ENCODE measurements at regions not wholly inside any gene's neighbourhood (a gene's known extent, or its start where the extent isn't known, plus 50 kb on each side); places are given as distances from the start of the nearest gene placed in this dataset.

DNA sequence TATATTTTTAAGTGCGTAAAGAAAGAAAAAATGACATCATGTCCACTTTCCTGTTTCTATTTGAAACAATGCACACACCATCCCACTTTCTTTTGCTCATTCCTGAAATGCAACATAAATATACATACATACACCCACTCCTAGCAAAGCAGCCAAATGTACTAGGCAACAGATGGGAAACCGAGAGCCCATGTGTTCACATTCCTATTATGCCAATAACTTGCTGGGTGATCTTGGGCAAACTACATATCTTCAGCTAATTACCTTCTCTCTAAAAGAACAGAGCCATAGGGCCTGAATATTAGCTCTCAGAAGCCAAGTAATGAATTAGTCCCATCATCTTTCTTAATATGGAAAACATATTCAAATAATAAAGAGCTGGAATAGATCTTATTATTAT lies 610.6 kb upstream of the ATXN8OS start:
- no peaks in the 10 kb centered on the region for H3K27me3 ChIP-seq (ENCODE audit: insufficient read depth, poor library complexity, severe bottlenecking)
- no peak overlapping the region for H3K4me3 ChIP-seq (replicated peaks; ENCODE audit: insufficient read depth, low read length)
- TF ChIP-seq, protein P1, sequence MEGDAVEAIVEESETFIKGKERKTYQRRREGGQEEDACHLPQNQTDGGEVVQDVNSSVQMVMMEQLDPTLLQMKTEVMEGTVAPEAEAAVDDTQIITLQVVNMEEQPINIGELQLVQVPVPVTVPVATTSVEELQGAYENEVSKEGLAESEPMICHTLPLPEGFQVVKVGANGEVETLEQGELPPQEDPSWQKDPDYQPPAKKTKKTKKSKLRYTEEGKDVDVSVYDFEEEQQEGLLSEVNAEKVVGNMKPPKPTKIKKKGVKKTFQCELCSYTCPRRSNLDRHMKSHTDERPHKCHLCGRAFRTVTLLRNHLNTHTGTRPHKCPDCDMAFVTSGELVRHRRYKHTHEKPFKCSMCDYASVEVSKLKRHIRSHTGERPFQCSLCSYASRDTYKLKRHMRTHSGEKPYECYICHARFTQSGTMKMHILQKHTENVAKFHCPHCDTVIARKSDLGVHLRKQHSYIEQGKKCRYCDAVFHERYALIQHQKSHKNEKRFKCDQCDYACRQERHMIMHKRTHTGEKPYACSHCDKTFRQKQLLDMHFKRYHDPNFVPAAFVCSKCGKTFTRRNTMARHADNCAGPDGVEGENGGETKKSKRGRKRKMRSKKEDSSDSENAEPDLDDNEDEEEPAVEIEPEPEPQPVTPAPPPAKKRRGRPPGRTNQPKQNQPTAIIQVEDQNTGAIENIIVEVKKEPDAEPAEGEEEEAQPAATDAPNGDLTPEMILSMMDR (IDR thresholded peaks at IDR 0.05; ENCODE audit: insufficient read depth, low read length) = no peak
- TF ChIP-seq, protein P2, sequence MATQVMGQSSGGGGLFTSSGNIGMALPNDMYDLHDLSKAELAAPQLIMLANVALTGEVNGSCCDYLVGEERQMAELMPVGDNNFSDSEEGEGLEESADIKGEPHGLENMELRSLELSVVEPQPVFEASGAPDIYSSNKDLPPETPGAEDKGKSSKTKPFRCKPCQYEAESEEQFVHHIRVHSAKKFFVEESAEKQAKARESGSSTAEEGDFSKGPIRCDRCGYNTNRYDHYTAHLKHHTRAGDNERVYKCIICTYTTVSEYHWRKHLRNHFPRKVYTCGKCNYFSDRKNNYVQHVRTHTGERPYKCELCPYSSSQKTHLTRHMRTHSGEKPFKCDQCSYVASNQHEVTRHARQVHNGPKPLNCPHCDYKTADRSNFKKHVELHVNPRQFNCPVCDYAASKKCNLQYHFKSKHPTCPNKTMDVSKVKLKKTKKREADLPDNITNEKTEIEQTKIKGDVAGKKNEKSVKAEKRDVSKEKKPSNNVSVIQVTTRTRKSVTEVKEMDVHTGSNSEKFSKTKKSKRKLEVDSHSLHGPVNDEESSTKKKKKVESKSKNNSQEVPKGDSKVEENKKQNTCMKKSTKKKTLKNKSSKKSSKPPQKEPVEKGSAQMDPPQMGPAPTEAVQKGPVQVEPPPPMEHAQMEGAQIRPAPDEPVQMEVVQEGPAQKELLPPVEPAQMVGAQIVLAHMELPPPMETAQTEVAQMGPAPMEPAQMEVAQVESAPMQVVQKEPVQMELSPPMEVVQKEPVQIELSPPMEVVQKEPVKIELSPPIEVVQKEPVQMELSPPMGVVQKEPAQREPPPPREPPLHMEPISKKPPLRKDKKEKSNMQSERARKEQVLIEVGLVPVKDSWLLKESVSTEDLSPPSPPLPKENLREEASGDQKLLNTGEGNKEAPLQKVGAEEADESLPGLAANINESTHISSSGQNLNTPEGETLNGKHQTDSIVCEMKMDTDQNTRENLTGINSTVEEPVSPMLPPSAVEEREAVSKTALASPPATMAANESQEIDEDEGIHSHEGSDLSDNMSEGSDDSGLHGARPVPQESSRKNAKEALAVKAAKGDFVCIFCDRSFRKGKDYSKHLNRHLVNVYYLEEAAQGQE (IDR thresholded peaks at IDR 0.05; ENCODE audit: insufficient replicate concordance, low read depth) = no peak
- TF ChIP-seq POLR2AphosphoS5 (IDR thresholded peaks at IDR 0.05; ENCODE audit: low read depth) (no peak), GABPA (IDR thresholded peaks at IDR 0.05; ENCODE audit: low read depth) (no peak), SPI1 (IDR thresholded peaks at IDR 0.05; ENCODE audit: borderline replicate concordance, low read depth) (no peak)
- no peak for DNase-seq (ENCODE audit: low read depth in 1 of 2, low spot score in 1 of 2)
- H3K27ac ChIP-seq (replicated peaks) = no peak overlapping the region

DNA sequence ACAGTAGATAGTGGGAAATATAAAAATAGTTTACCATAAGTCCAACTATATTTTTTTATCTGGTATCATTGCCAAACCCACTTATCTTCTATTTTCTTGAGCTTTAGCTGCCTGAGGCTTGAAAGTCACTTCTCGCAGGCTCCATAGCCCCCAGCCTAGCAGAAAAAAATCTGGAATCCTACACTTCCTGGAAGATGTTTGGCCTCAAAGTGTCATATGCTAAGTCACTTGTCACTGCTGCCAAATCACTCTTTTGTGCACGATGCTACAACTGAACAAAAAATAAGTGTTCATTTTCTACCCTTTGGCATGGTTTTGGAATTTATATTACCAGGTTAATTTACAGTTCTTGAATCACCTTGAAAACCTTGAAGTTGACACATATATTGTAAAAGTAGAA lies 612.5 kb upstream of the ATXN8OS start:
- no peak overlapping the region for H3K27ac ChIP-seq (replicated peaks)
- no peaks in the 10 kb centered on the region for H3K27me3 ChIP-seq (ENCODE audit: insufficient read depth, poor library complexity, severe bottlenecking)
- DNase-seq (ENCODE audit: low read depth in 1 of 2, low spot score in 1 of 2) = no peak
- TF ChIP-seq POLR2AphosphoS5 (IDR thresholded peaks at IDR 0.05; ENCODE audit: low read depth) = no peak
- no peak for TF ChIP-seq GABPA (IDR thresholded peaks at IDR 0.05; ENCODE audit: low read depth)
- TF ChIP-seq SPI1 (IDR thresholded peaks at IDR 0.05; ENCODE audit: borderline replicate concordance, low read depth) = no peak
- TF ChIP-seq, protein P1 (IDR thresholded peaks at IDR 0.05; ENCODE audit: insufficient read depth, low read length) = no peak
- no peak overlapping the region for H3K4me3 ChIP-seq (replicated peaks; ENCODE audit: insufficient read depth, low read length)

DNA sequence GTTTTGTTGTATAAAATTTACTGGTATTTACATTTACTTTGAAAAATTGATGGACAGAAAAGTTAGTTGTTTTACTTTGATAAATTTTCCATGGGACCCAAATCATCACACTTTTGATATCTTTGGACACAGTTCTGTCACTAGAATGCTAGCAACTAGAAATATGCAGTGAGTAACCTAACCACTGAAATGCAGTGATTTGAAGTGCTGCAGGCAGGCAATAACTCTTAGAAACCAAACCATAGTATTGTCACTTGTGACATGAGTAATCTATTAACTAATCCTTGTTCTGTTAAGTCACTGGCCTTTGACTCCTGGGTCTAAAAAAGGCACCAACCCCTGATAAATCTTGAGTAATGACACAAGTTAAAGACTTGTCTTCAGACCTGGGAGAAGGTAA lies 620.0 kb upstream of the ATXN8OS start:
- DNase-seq (ENCODE audit: low read depth in 1 of 2, low spot score in 1 of 2) = no peak
- Histone ChIP-seq H3K27me3 (ENCODE audit: insufficient read depth, poor library complexity, severe bottlenecking) (no peaks in the 10 kb centered on the region), H3K27ac (replicated peaks) (no peak overlapping the region), H3K4me3 (replicated peaks; ENCODE audit: insufficient read depth, low read length) (no peak overlapping the region)
- no peak for TF ChIP-seq POLR2AphosphoS5 (IDR thresholded peaks at IDR 0.05; ENCODE audit: low read depth)
- TF ChIP-seq, protein P2 (IDR thresholded peaks at IDR 0.05; ENCODE audit: insufficient replicate concordance, low read depth) = no peak
- TF ChIP-seq SPI1 (IDR thresholded peaks at IDR 0.05; ENCODE audit: borderline replicate concordance, low read depth) = no peak
- TF ChIP-seq, protein P1 (IDR thresholded peaks at IDR 0.05; ENCODE audit: insufficient read depth, low read length) = no peak
- TF ChIP-seq GABPA (IDR thresholded peaks at IDR 0.05; ENCODE audit: low read depth) = no peak

DNA sequence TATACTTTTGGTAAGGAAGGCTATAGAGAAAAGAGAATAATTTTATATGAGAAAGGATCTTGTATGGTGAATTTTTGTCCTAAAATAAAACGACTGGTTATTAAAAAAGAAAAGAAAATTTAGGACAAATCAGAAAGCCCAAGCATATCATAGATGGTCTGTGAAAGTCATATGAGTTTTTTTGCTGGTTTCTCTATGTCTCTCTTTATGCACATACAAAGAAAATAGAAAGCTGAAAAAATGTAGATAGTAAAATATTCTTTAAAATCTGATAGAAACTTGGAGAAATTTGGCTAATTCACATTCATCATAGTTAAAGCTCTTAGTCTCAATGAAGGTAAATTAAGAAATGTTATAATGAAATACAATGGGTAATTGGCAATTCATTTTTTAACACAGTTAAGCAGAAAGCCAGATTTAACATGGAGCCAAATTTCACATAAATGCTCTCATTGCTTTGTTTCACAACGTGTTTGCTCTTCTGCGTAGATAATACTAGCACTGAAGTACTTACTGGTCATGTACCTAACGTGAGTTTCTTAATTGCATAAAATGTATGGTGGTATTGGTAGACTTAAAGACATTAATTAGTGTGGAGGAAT lies 621.5 kb upstream of the ATXN8OS start:
- Histone ChIP-seq H3K4me3 (replicated peaks; ENCODE audit: insufficient read depth, low read length) (no peak overlapping the region), H3K27ac (replicated peaks) (no peak overlapping the region), H3K27me3 (ENCODE audit: insufficient read depth, poor library complexity, severe bottlenecking) (no peaks in the 10 kb centered on the region)
- no peak for DNase-seq (ENCODE audit: low read depth in 1 of 2, low spot score in 1 of 2)
- TF ChIP-seq, protein P1 (IDR thresholded peaks at IDR 0.05; ENCODE audit: insufficient read depth, low read length) = no peak
- TF ChIP-seq GABPA (IDR thresholded peaks at IDR 0.05; ENCODE audit: low read depth) (no peak), POLR2AphosphoS5 (IDR thresholded peaks at IDR 0.05; ENCODE audit: low read depth) (no peak), SPI1 (IDR thresholded peaks at IDR 0.05; ENCODE audit: borderline replicate concordance, low read depth) (no peak)
- TF ChIP-seq, protein P2 (IDR thresholded peaks at IDR 0.05; ENCODE audit: insufficient replicate concordance, low read depth) = no peak

All from HL-60 (cell line).